Astrocyte (in vitro differentiated cells and primary cell): ENCODE measurements at regions not wholly inside any gene's neighbourhood (a gene's known extent, or its start where the extent isn't known, plus 50 kb on each side); places are given as distances from the start of the nearest gene placed in this dataset.

Experiments
- DNase-seq: peaks from one replicate; pipeline ENCODE4 v3.0.0-alpha.2; 2010; ENCODE audit warnings: low read depth
- FAIRE-seq: peaks from 2 replicates; lab custom pipeline; 2011; peaks lifted over from hg19 to GRCh38; lab: Jason Lieb, UNC
- H2AFZ ChIP-seq: 2 replicates; pipeline ENCODE4 v1.6.0; 2012; ENCODE audit warnings: low read depth, low read length, inconsistent platforms
- H3K27ac ChIP-seq: 2 replicates; pipeline ENCODE4 v1.5.1; 2011; ENCODE audit warnings: low read depth, low read length, inconsistent platforms
- H3K27me3 ChIP-seq: 2 replicates; pipeline ENCODE4 v1.6.0; 2011; ENCODE audit warnings: low read length, inconsistent platforms; ENCODE audit not compliant: insufficient read depth
- H3K36me3 ChIP-seq: 2 replicates; pipeline ENCODE4 v1.5.1; 2011; ENCODE audit warnings: low read length, inconsistent platforms; ENCODE audit not compliant: insufficient read depth
- H3K4me1 ChIP-seq: 2 replicates; pipeline ENCODE4 v1.5.1; 2011; ENCODE audit warnings: low read length, inconsistent platforms; ENCODE audit not compliant: insufficient read depth
- H3K4me2 ChIP-seq: 2 replicates; pipeline ENCODE4 v1.6.0; 2012; ENCODE audit warnings: low read length, inconsistent platforms
- H3K4me3 ChIP-seq: 2 replicates; pipeline ENCODE4 v1.5.1; 2011; ENCODE audit warnings: low read depth, mild to moderate bottlenecking, low read length, inconsistent platforms; ENCODE audit not compliant: insufficient read depth
- H3K79me2 ChIP-seq: 2 replicates; pipeline ENCODE4 v1.6.0; 2012; ENCODE audit warnings: mild to moderate bottlenecking, low read length, inconsistent platforms; ENCODE audit not compliant: insufficient read depth
- H3K9ac ChIP-seq: 2 replicates; pipeline ENCODE4 v1.6.0; 2012; ENCODE audit warnings: mild to moderate bottlenecking, low read length, inconsistent platforms
- H3K9me3 ChIP-seq: 2 replicates; pipeline ENCODE4 v1.5.1; 2012; ENCODE audit warnings: low read depth, mild to moderate bottlenecking, low read length, inconsistent platforms; ENCODE audit not compliant: insufficient read depth
- H4K20me1 ChIP-seq: 2 replicates; pipeline ENCODE4 v1.6.0; 2012; ENCODE audit warnings: low read length, inconsistent platforms; ENCODE audit not compliant: insufficient read depth
- H3K27ac Mint-ChIP-seq: one replicate; pipeline ENCODE4 v1.8.0; 2021; ENCODE audit warnings: mild to moderate bottlenecking, mixed read lengths; ENCODE audit not compliant: unreplicated experiment
- H3K27me3 Mint-ChIP-seq: one replicate; pipeline ENCODE4 v1.8.0; 2021; ENCODE audit warnings: low read depth, mixed read lengths; ENCODE audit not compliant: unreplicated experiment
- H3K36me3 Mint-ChIP-seq: one replicate; pipeline ENCODE4 v1.8.0; 2021; ENCODE audit warnings: low read depth, mixed read lengths; ENCODE audit not compliant: unreplicated experiment
- H3K4me1 Mint-ChIP-seq: one replicate; pipeline ENCODE4 v1.8.0; 2021; ENCODE audit warnings: low read depth, mixed read lengths; ENCODE audit not compliant: unreplicated experiment
- H3K4me3 Mint-ChIP-seq: one replicate; pipeline ENCODE4 v1.8.0; 2021; ENCODE audit warnings: mild to moderate bottlenecking, moderate library complexity, mixed read lengths; ENCODE audit not compliant: unreplicated experiment
- H3K9me3 Mint-ChIP-seq: one replicate; pipeline ENCODE4 v1.8.0; 2021; ENCODE audit warnings: mild to moderate bottlenecking, mixed read lengths; ENCODE audit not compliant: unreplicated experiment
- EZH2 ChIP-seq: IDR thresholded peaks from 2 replicates; pipeline ENCODE4 v1.6.1; 2012; ENCODE audit warnings: mild to moderate bottlenecking, low read length, inconsistent platforms; ENCODE audit not compliant: insufficient read depth
- TF ChIP-seq, protein P1 (sequence below): IDR thresholded peaks from 2 replicates; pipeline ENCODE4 v1.5.1; 2011; ENCODE audit warnings: low read depth, mild to moderate bottlenecking, inconsistent platforms, low read length, moderate library complexity; ENCODE audit not compliant: insufficient read depth

DNA sequence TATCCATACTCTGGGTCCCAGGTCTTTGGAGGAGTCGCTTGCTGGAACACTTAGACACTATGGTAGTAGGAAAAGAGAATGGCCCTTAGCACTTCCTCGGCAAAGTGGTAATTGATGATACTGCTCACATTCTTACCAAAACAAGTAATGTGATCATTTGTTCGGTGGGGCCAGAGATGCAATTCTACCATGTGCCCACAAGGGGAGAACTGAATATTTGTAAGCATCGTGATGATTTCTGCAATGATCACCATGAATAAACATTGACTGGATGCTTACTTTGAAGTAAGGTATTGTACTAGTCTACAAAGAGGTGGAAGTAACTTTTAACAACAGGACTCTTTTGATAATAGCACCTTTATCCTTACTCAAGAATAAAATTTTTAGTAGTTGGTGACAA, 109.7 kb downstream of the CD8B2 start:
- Mint-ChIP-seq H3K4me3 (no peak overlapping the region), H3K9me3 (peaks cover 1% of the 10 kb centered on the region), H3K27ac (no peak overlapping the region), H3K27me3 (peaks cover under 1% of the 10 kb centered on the region), H3K4me1 (no peaks in the 10 kb centered on the region), H3K36me3 (no peaks in the 10 kb centered on the region)
- DNase-seq (no peak), FAIRE-seq (no peak)
- no peaks in the 10 kb centered on the region for H3K27me3 ChIP-seq
- H3K27ac ChIP-seq, result no peak overlapping the region
- H3K9me3 ChIP-seq, result peaks cover 3% of the 10 kb centered on the region
- H3K9ac ChIP-seq, result no peak overlapping the region
- no peaks in the 10 kb centered on the region for H4K20me1 ChIP-seq
- no peak for TF ChIP-seq EZH2
- TF ChIP-seq, protein P1, sequence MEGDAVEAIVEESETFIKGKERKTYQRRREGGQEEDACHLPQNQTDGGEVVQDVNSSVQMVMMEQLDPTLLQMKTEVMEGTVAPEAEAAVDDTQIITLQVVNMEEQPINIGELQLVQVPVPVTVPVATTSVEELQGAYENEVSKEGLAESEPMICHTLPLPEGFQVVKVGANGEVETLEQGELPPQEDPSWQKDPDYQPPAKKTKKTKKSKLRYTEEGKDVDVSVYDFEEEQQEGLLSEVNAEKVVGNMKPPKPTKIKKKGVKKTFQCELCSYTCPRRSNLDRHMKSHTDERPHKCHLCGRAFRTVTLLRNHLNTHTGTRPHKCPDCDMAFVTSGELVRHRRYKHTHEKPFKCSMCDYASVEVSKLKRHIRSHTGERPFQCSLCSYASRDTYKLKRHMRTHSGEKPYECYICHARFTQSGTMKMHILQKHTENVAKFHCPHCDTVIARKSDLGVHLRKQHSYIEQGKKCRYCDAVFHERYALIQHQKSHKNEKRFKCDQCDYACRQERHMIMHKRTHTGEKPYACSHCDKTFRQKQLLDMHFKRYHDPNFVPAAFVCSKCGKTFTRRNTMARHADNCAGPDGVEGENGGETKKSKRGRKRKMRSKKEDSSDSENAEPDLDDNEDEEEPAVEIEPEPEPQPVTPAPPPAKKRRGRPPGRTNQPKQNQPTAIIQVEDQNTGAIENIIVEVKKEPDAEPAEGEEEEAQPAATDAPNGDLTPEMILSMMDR, result peak; percentile 28
- H2AFZ ChIP-seq, result no peak overlapping the region
- H3K4me1 ChIP-seq, result no peaks in the 10 kb centered on the region
- no peaks in the 10 kb centered on the region for H3K36me3 ChIP-seq
- no peaks in the 10 kb centered on the region for H3K79me2 ChIP-seq
- no peak overlapping the region for H3K4me2 ChIP-seq
- no peak overlapping the region for H3K4me3 ChIP-seq

DNA sequence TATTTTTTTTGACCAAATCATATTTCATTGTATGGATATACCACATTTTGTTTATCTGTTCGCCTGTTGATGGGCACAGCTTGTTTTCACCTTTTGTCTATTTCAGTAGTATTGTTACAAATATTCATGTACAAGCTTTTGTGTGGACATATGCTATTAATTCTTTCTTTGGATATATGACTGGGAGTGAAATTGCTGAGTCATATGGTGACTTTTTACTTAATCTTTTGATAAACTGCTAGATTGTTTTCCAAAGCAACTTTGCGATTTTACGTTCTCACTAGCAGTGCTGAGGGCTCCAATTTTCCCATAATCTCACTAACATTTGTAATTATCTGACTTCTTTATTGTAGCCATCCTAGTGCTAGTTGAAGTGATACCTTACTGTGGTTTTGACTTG, 112.4 kb downstream of the CD8B2 start:
- H3K79me2 ChIP-seq, result no peaks in the 10 kb centered on the region
- no peak overlapping the region for H3K9ac ChIP-seq
- no peaks in the 10 kb centered on the region for H3K27me3 ChIP-seq
- H3K4me3 Mint-ChIP-seq, result no peak overlapping the region
- no peaks in the 10 kb centered on the region for H4K20me1 ChIP-seq
- no peak overlapping the region for H2AFZ ChIP-seq
- no peak overlapping the region for H3K27ac ChIP-seq
- peaks cover 3% of the 10 kb centered on the region for H3K9me3 ChIP-seq
- FAIRE-seq (no peak), DNase-seq (no peak)
- no peak for TF ChIP-seq EZH2
- TF ChIP-seq, protein P1, result no peak
- no peaks in the 10 kb centered on the region for H3K36me3 Mint-ChIP-seq
- no peak overlapping the region for H3K27ac Mint-ChIP-seq
- H3K36me3 ChIP-seq, result no peaks in the 10 kb centered on the region
- H3K9me3 Mint-ChIP-seq, result no peaks in the 10 kb centered on the region
- H3K4me1 ChIP-seq, result no peaks in the 10 kb centered on the region
- H3K4me3 ChIP-seq, result no peak overlapping the region
- no peak overlapping the region for H3K4me2 ChIP-seq
- no peaks in the 10 kb centered on the region for H3K4me1 Mint-ChIP-seq
- H3K27me3 Mint-ChIP-seq, result no peaks in the 10 kb centered on the region

DNA sequence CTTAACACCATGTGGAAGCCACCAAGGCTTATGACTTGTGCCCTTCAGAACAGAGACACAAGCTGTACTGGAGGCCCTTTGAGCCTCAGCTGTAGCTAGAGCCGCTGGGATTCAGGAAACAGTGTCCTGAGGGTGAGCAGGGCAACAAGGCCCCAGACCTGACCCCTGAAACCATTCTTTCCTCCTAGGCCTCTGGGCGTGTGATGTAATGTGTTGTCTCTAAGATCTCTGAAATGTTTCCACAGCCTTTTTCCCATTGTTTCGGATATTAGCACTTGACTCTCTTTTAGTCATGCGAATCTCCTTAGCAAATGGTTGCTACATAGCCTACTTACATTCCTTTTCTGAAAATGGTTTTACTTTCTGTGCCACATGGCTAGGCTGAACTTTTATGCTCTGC, 114.9 kb downstream of the CD8B2 start:
- Histone ChIP-seq H3K27me3 (no peaks in the 10 kb centered on the region), H3K4me2 (no peak overlapping the region), H4K20me1 (no peaks in the 10 kb centered on the region), H3K4me1 (no peaks in the 10 kb centered on the region), H3K27ac (no peak overlapping the region), H3K36me3 (no peaks in the 10 kb centered on the region), H2AFZ (no peak overlapping the region), H3K9me3 (no peaks in the 10 kb centered on the region), H3K4me3 (no peak overlapping the region), H3K9ac (no peak overlapping the region), H3K79me2 (no peaks in the 10 kb centered on the region)
- no peaks in the 10 kb centered on the region for H3K9me3 Mint-ChIP-seq
- no peak for FAIRE-seq
- no peak overlapping the region for H3K27ac Mint-ChIP-seq
- no peak for TF ChIP-seq EZH2
- TF ChIP-seq, protein P1, result no peak
- no peak overlapping the region for H3K4me3 Mint-ChIP-seq
- H3K36me3 Mint-ChIP-seq, result no peaks in the 10 kb centered on the region
- no peaks in the 10 kb centered on the region for H3K27me3 Mint-ChIP-seq
- no peaks in the 10 kb centered on the region for H3K4me1 Mint-ChIP-seq
- no peak for DNase-seq
